Liver (tissue), 8 donors: ENCODE measurements at regions not wholly inside any gene's neighbourhood (a gene's known extent, or its start where the extent isn't known, plus 50 kb on each side); places are given as distances from the start of the nearest gene placed in this dataset.

Experiments
- DNase-seq: peaks from one replicate; pipeline ENCODE4 v3.0.0-alpha.2; 2017; ENCODE audit warnings: low spot score
- H3K27ac ChIP-seq, 2 donors: one replicate each; pipeline ENCODE4 v1.7.0; 2013; ENCODE audit warnings: inconsistent platforms in 2 of 2, low read length in 2 of 2, control low read depth in 1 of 2, low read depth in 1 of 2, mild to moderate bottlenecking in 1 of 2
- H3K27me3 ChIP-seq, 4 donors: one replicate each; pipeline versions ENCODE4 v1.6.1 to v1.7.0; 2013; ENCODE audit warnings: low read length in 3 of 4, inconsistent platforms in 1 of 4, mild to moderate bottlenecking in 1 of 4, moderate library complexity in 1 of 4; ENCODE audit not compliant: control insufficient read depth in 4 of 4, insufficient read depth in 4 of 4
- H3K36me3 ChIP-seq, 4 donors: one replicate each; pipeline versions ENCODE4 v1.6.1 to v1.7.0; 2013; ENCODE audit warnings: low read length in 3 of 4, mild to moderate bottlenecking in 3 of 4, low read depth in 1 of 4, moderate library complexity in 1 of 4; ENCODE audit not compliant: control insufficient read depth in 4 of 4, insufficient read depth in 3 of 4
- H3K4me1 ChIP-seq, 4 donors: one replicate each; pipeline versions ENCODE4 v1.6.1 to v1.7.0; 2013; ENCODE audit warnings: low read length in 3 of 4, mild to moderate bottlenecking in 3 of 4, moderate library complexity in 1 of 4; ENCODE audit not compliant: control insufficient read depth in 4 of 4, insufficient read depth in 4 of 4
- H3K4me3 ChIP-seq, 3 donors: one replicate each; pipeline versions ENCODE4 v1.6.1 to v1.7.0; 2013; ENCODE audit warnings: low read length in 3 of 3, control low read depth in 1 of 3, low read depth in 1 of 3, mild to moderate bottlenecking in 1 of 3
- H3K9ac ChIP-seq, 2 donors: one replicate each; pipeline ENCODE4 v1.7.0; 2013; ENCODE audit warnings: low read length in 2 of 2, mild to moderate bottlenecking in 2 of 2, moderate library complexity in 2 of 2, control low read depth in 1 of 2, low read depth in 1 of 2
- H3K9me3 ChIP-seq, 4 donors: one replicate each; pipeline versions ENCODE4 v1.6.1 to v1.7.0; 2013; ENCODE audit warnings: low read length in 3 of 4; ENCODE audit not compliant: control insufficient read depth in 4 of 4
- FOXA1 ChIP-seq: IDR thresholded peaks from 2 replicates; pipeline ENCODE4 v1.6.1; 2016; ENCODE audit warnings: antibody characterized with exemption
- FOXA2 ChIP-seq: IDR thresholded peaks from 2 replicates; pipeline ENCODE4 v1.6.1; 2016; ENCODE audit warnings: antibody characterized with exemption
- GABPA ChIP-seq, 2 donors: IDR thresholded peaks in 1 of 2; conservative IDR thresholded peaks in 1 of 2; 2 replicates each; pipeline ENCODE4 v1.6.1; 2016; ENCODE audit warnings: antibody characterized with exemption in 2 of 2, mild to moderate bottlenecking in 1 of 2, moderate library complexity in 1 of 2
- HNF4G ChIP-seq: IDR thresholded peaks from 2 replicates; pipeline ENCODE4 v1.6.1; 2016; ENCODE audit warnings: antibody characterized with exemption
- JUND ChIP-seq, 2 donors: IDR thresholded peaks; 2 replicates each; pipeline ENCODE4 v1.6.1; 2016; ENCODE audit warnings: antibody characterized with exemption in 2 of 2
- NR2F2 ChIP-seq: IDR thresholded peaks from 2 replicates; pipeline ENCODE4 v1.6.1; 2016; ENCODE audit warnings: antibody characterized with exemption
- RAD21 ChIP-seq, 2 donors: IDR thresholded peaks; 2 replicates each; pipeline ENCODE4 v1.6.1; 2016; ENCODE audit warnings: antibody characterized with exemption in 2 of 2, mild to moderate bottlenecking in 2 of 2
- REST ChIP-seq: IDR thresholded peaks from 2 replicates; pipeline ENCODE4 v1.6.1; 2016; ENCODE audit warnings: antibody characterized with exemption, mild to moderate bottlenecking
- RXRA ChIP-seq, 2 donors: IDR thresholded peaks; 2 replicates each; pipeline ENCODE4 v1.6.1; 2017 to 2018; ENCODE audit warnings: antibody characterized with exemption in 2 of 2, mild to moderate bottlenecking in 1 of 2
- SP1 ChIP-seq: IDR thresholded peaks from 2 replicates; pipeline ENCODE4 v1.6.1; 2018; ENCODE audit warnings: antibody characterized with exemption, mild to moderate bottlenecking
- TAF1 ChIP-seq: conservative IDR thresholded peaks from 2 replicates; pipeline ENCODE4 v1.6.1; 2016; ENCODE audit warnings: antibody characterized with exemption, mild to moderate bottlenecking
- YY1 ChIP-seq: IDR thresholded peaks from 2 replicates; pipeline ENCODE4 v1.6.1; 2016; ENCODE audit warnings: antibody characterized with exemption, mild to moderate bottlenecking
- ZBTB33 ChIP-seq: IDR thresholded peaks from 2 replicates; pipeline ENCODE4 v1.6.1; 2016; ENCODE audit warnings: antibody characterized with exemption
- WGBS: extraction: QIAGEN DNeasy Blood & Tissue Kit; methylation state at CpG from one replicate; pipeline ENCODE4 v1.1.7; 2013; 5-methylcytosine and 5-hydroxymethylcytosine counted together
- TF ChIP-seq, protein P1 (sequence below): IDR thresholded peaks from 2 replicates; pipeline ENCODE4 v1.6.1; 2016; ENCODE audit warnings: antibody characterized with exemption
- TF ChIP-seq, protein P2 (sequence below): fragments of 150-350 bp; IDR thresholded peaks from 2 replicates; pipeline ENCODE4 v1.5.1; 2017; ENCODE audit warnings: improper control_type of control experiment, low read depth, low read length; ENCODE audit not compliant: missing input control
- donor health status: healthy.
- donor health status: healthy.
- donor health status: healthy.
- donor health status: healthy.
- donor health status: healthy.

DNA sequence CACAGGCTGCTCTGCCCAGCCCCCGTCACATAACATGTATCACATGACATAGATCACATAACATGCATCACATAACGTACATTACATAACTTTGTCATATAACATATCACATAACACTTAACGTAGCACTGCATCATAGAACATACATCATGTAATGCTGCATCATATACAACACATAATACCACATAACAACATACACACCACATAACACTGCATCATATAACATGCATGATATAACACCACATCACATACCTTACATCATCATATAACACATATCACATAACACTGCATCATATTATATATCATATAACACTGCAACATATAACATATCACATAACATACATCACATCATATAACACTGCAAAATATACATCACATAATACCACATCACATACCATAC is 83.8 kb downstream of the AXIN2 start:
- DNase-seq, result no peak
- H3K27ac ChIP-seq, result no peak overlapping the region
- H3K9ac ChIP-seq, result no peak overlapping the region
- WGBS, result 78% methylated on average over 3 of the region's 3 CpGs
- no peak for TF ChIP-seq FOXA2
- TF ChIP-seq JUND (IDR thresholded peaks at IDR 0.05), result no peak
- TF ChIP-seq RXRA (IDR thresholded peaks at IDR 0.05), result no peak
- no peak for TF ChIP-seq NR2F2
- no peak for TF ChIP-seq ZBTB33
- TF ChIP-seq YY1, result no peak
- TF ChIP-seq SP1, result no peak
- TF ChIP-seq GABPA (IDR thresholded peaks at IDR 0.05 in 1 of 2, conservative IDR thresholded peaks at IDR 0.05 in 1 of 2), result no peak
- TF ChIP-seq FOXA1, result no peak
- TF ChIP-seq REST, result no peak
- TF ChIP-seq, protein P1, sequence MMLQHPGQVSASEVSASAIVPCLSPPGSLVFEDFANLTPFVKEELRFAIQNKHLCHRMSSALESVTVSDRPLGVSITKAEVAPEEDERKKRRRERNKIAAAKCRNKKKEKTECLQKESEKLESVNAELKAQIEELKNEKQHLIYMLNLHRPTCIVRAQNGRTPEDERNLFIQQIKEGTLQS, result no peak
- no peak for TF ChIP-seq RAD21 (IDR thresholded peaks at IDR 0.05)
- no peak for TF ChIP-seq HNF4G
- TF ChIP-seq TAF1, result no peak
- TF ChIP-seq, protein P2, sequence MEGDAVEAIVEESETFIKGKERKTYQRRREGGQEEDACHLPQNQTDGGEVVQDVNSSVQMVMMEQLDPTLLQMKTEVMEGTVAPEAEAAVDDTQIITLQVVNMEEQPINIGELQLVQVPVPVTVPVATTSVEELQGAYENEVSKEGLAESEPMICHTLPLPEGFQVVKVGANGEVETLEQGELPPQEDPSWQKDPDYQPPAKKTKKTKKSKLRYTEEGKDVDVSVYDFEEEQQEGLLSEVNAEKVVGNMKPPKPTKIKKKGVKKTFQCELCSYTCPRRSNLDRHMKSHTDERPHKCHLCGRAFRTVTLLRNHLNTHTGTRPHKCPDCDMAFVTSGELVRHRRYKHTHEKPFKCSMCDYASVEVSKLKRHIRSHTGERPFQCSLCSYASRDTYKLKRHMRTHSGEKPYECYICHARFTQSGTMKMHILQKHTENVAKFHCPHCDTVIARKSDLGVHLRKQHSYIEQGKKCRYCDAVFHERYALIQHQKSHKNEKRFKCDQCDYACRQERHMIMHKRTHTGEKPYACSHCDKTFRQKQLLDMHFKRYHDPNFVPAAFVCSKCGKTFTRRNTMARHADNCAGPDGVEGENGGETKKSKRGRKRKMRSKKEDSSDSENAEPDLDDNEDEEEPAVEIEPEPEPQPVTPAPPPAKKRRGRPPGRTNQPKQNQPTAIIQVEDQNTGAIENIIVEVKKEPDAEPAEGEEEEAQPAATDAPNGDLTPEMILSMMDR, result no peak
- peaks cover 0 to 2% (median 0%) of the 10 kb centered on the region in 4 donors for H3K4me1 ChIP-seq
- no peaks in the 10 kb centered on the region for H3K27me3 ChIP-seq
- H3K4me3 ChIP-seq, result no peak overlapping the region
- H3K36me3 ChIP-seq, result no peaks in the 10 kb centered on the region
- H3K9me3 ChIP-seq, result no peaks in the 10 kb centered on the region

DNA sequence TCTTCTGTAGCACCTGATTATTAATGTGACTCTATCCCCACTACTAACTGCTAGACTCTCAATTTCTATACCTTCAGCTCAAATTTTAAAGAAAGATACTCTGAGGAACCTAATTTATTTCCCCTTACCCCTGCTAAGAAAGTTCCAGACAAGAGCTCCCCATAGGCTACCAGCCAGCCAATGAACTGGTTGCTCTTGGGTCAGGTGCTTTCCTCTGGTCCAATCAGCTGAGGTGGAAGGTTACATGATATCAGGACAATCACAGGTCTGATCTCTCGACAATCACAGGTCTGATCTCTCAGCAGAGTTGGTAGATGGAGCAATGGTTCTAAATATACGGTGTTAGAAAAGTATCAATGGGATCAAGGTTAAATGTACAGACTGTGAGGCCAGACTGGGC is 86.8 kb downstream of the AXIN2 start:
- no peaks in the 10 kb centered on the region for H3K36me3 ChIP-seq
- no peak overlapping the region for H3K4me3 ChIP-seq
- no peaks in the 10 kb centered on the region for H3K9me3 ChIP-seq
- H3K9ac ChIP-seq, result no peak overlapping the region
- TF ChIP-seq HNF4G (no peak), GABPA (IDR thresholded peaks at IDR 0.05 in 1 of 2, conservative IDR thresholded peaks at IDR 0.05 in 1 of 2) (no peak), RAD21 (IDR thresholded peaks at IDR 0.05) (no peak), FOXA2 (no peak), JUND (IDR thresholded peaks at IDR 0.05) (no peak), NR2F2 (no peak)
- TF ChIP-seq, protein P1, result no peak
- peaks cover 0 to 2% (median 0%) of the 10 kb centered on the region in 4 donors for H3K4me1 ChIP-seq
- peaks cover 0 to 3% (median 0%) of the 10 kb centered on the region in 4 donors for H3K27me3 ChIP-seq
- 90% methylated on average over 2 of the region's 2 CpGs for WGBS
- no peak overlapping the region for H3K27ac ChIP-seq
- DNase-seq, result no peak
